Stimulated activated naive B cell treated with anti-CD40 and anti-IgM and Interleukin-4, amounts not matched to agents 10 μg/mL and 1 μg/mL and 100 μg/mL, for 72 hours (primary cell): ENCODE measurements at regions not wholly inside any gene's neighbourhood (a gene's known extent, or its start where the extent isn't known, plus 50 kb on each side); places are given as distances from the start of the nearest gene placed in this dataset.

ENCODE experiments used
- ATAC-seq, 2 donors: fragments of 150-1000 bp; cut with Tn5 transposase; replicated peaks; 2 replicates each; pipeline ENCODE4 v1.10.0; 2021; ENCODE audit warnings: moderate library complexity in 1 of 2
- DNase-seq: peaks from one replicate; pipeline ENCODE4 v3.0.0; 2021
- H3K27ac Mint-ChIP-seq: one replicate; pipeline ENCODE4 v1.8.0; 2022; ENCODE audit warnings: mild to moderate bottlenecking, mixed read lengths
- H3K27me3 Mint-ChIP-seq, 2 donors: one replicate each; pipeline ENCODE4 v1.8.0; 2022; ENCODE audit warnings: mixed read lengths in 2 of 2
- H3K36me3 Mint-ChIP-seq, 2 donors: one replicate each; pipeline ENCODE4 v1.8.0; 2022; ENCODE audit warnings: mixed read lengths in 2 of 2, mild to moderate bottlenecking in 1 of 2
- H3K4me1 Mint-ChIP-seq, 2 donors: one replicate each; pipeline ENCODE4 v1.8.0; 2022; ENCODE audit warnings: mixed read lengths in 2 of 2, mild to moderate bottlenecking in 1 of 2
- H3K4me3 Mint-ChIP-seq, 2 donors: one replicate each; pipeline ENCODE4 v1.8.0; 2022; ENCODE audit warnings: mild to moderate bottlenecking in 2 of 2, mixed read lengths in 2 of 2, moderate library complexity in 1 of 2
- H3K9me3 Mint-ChIP-seq, 2 donors: one replicate each; pipeline ENCODE4 v1.8.0; 2022; ENCODE audit warnings: mixed read lengths in 2 of 2, mild to moderate bottlenecking in 1 of 2

DNA sequence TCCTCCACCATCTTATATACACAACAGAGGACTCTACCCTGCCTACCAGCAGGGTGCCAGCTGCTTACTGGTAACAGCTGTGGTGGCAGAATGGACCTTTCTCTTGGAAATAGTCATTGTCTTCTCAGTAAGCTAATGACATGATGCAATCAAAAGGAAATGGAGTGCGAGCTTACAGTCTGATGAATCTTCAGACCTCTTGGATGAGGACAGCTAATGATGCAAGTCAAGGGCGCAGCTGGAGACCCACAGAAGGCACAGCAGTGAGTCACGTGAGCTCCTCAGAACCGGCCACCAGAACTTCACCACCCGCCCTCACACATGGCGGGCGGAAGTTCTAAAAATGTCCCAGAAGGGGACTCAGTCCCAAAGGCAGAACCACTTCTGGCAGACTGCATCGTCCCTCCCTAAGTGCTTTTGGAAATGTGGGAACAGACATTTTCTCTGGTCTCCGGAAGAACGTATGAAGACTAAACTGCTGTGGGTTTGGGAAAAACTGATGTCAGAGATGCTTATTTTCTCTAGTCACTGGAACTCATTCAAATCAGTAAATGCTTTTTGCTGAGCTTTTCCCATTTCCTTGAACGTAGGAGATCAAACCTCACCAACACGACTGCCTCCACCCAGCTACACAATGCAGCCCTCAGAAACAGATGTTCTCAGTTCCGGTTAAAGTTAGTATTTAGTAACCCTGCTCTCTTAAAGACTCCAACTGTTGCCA, 96.4 kb downstream of the FAS start:
- Mint-ChIP-seq H3K36me3 (no peaks in the 10 kb centered on the region), H3K27ac (no peak overlapping the region), H3K4me1 (no peaks in the 10 kb centered on the region), H3K4me3 (no peak overlapping the region), H3K27me3 (no peaks in the 10 kb centered on the region), H3K9me3 (no peaks in the 10 kb centered on the region)
- DNase-seq (no peak), ATAC-seq (peak in 1 of 2 donors; percentile 25)

GRCh38 chr10:89085153-89085552, 94.6 kb downstream of the FAS start:
- peak in 1 of 2 donors; percentile 22 for ATAC-seq
- Mint-ChIP-seq H3K36me3 (no peaks in the 10 kb centered on the region), H3K4me3 (no peak overlapping the region), H3K4me1 (no peaks in the 10 kb centered on the region), H3K9me3 (no peaks in the 10 kb centered on the region), H3K27me3 (no peaks in the 10 kb centered on the region), H3K27ac (no peak overlapping the region)
- DNase-seq: no peak

DNA sequence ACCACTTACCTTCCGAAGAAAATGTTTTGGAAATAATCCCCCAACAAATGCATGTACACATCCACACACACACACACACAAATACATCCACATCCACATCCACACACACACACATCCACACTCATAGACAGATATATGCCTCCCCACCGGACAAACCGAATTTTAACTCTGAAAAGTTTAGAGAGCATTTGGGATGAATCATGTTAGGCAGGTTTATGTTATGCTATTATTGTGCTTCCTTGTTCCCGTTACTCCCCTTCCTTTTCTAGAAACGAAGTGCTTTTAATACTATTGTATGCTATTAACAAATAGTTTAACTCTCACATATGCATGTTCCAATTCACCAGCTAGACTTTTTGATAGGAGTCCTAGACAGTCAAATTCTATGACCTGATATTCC, 91.5 kb downstream of the FAS start:
- no peak for ATAC-seq
- no peaks in the 10 kb centered on the region for H3K36me3 Mint-ChIP-seq
- no peak for DNase-seq
- no peaks in the 10 kb centered on the region for H3K9me3 Mint-ChIP-seq
- H3K27me3 Mint-ChIP-seq: peaks cover 0 to 4% of the 10 kb centered on the region in 2 donors
- H3K4me1 Mint-ChIP-seq: peaks cover 6 to 7% of the 10 kb centered on the region in 2 donors
- no peak overlapping the region for H3K27ac Mint-ChIP-seq
- H3K4me3 Mint-ChIP-seq: no peak overlapping the region

DNA sequence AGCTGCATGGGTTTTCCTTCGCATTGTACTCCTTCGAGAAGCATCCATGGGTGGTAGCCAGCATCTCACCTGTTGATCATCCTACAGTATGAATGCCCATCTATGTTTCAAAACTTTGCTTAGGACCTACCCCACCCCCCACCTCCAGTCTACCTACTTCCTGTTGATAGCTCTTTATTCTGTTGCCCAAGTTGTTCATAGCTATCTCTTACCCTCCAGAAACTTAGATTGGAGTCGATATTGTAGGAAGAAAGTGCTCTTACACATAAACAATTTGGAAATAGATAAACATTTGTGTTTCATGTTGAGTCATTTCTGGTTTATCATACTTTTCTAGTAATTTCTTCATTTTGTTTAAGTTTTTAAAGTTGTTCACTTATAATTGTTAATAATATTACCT, 90.1 kb downstream of the FAS start:
- Mint-ChIP-seq H3K9me3 (no peaks in the 10 kb centered on the region), H3K4me1 (peaks cover 6 to 7% of the 10 kb centered on the region in 2 donors), H3K36me3 (no peaks in the 10 kb centered on the region), H3K27me3 (peaks cover 0 to 4% of the 10 kb centered on the region in 2 donors), H3K4me3 (no peak overlapping the region), H3K27ac (no peak overlapping the region)
- no peak for ATAC-seq
- no peak for DNase-seq

DNA sequence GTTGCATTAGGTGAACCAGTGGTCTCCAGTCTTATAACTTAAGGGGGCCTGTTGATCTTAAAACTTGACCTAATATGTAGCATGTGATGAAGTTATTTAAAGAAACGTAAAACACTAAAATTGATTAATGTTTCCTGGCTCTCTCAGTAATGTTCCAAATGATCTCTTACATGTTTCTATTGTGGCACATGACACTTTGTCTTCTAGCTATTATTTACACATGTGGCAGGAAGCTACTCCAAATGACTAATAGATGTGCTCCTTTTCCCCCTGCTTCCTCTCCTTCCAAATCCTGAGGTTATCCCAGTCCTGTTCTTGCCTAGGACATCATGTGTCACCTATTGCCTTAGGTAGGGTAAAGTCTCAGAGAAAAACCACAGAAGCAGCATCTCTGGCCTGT, 89.4 kb downstream of the FAS start:
- ATAC-seq (no peak), DNase-seq (no peak)
- H3K4me1 Mint-ChIP-seq: peaks cover 6 to 7% of the 10 kb centered on the region in 2 donors
- no peak overlapping the region for H3K27ac Mint-ChIP-seq
- peaks cover 0 to 4% of the 10 kb centered on the region in 2 donors for H3K27me3 Mint-ChIP-seq
- H3K4me3 Mint-ChIP-seq: no peak overlapping the region
- H3K9me3 Mint-ChIP-seq: no peaks in the 10 kb centered on the region
- no peaks in the 10 kb centered on the region for H3K36me3 Mint-ChIP-seq

DNA sequence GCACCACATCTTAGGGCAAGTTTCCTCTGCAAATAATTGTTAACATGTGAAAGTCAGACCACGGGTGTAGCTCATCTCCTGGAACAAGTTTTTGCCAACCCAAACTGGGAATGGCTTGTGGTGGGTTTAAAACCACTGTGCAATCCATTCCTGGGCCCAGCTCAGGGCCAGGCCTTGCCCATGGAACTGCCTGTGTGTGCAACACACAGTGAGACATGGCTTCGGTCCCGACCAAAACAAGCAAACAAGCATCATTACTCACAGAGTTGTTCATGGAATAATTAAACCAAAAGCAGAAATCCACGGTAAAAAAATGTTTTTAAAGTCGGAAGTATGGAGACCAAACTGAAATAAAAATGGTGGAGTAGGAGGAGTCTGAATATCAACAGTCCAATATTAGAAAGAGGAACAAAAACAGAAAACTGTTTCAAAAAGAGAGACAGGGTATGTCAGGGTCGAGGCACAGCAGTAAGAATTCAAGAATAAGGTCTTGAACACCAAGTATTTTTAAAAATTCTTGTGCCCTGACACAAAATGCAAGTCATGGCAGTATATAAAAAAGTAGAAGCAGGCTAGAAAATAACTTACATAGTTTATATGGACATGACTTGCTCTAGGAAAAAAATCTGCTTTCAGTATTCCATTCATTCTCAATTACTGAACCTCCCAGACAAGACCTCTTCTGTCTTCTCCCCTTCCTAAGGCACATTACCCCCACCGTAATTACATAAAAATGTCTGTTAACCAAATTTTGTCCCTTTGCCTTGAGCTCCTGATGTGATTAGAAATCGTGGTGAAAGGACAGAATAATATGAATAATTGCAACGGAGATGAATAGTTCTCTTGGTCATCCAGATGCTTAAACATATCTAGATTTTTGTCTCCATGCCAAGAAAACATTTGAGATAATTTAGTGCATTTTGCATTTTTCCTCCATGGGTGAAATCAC, 88.4 kb downstream of the FAS start:
- no peak for ATAC-seq
- DNase-seq: no peak
- H3K36me3 Mint-ChIP-seq: no peaks in the 10 kb centered on the region

DNA sequence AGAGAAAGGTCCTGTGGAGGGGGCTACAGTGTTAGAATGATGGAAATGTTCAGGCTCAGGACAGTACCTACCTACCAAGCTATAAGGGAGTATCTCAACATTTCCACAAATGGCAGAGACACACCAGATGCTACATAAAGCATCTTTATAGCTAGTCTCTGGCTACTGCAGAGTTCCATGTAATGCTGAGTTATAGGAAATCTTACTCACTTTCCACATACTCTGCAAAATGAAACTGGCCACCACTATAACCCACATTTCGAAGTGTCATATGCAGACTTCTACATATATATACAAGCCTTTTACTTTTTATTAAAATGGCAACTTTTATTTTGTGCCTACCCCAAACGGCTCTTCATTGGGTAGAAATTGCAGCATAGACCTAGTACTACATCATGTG, 85.5 kb downstream of the FAS start:
- DNase-seq: no peak
- Mint-ChIP-seq H3K4me1 (peaks cover 6 to 7% of the 10 kb centered on the region in 2 donors), H3K9me3 (no peaks in the 10 kb centered on the region), H3K36me3 (no peaks in the 10 kb centered on the region), H3K27me3 (peaks cover 0 to 4% of the 10 kb centered on the region in 2 donors), H3K27ac (no peak overlapping the region), H3K4me3 (no peak overlapping the region)
- no peak for ATAC-seq

More for the DNA sequence above, 88.4 kb downstream of the FAS start:
- Mint-ChIP-seq H3K4me3 (no peak overlapping the region), H3K4me1 (peaks cover 6 to 7% of the 10 kb centered on the region in 2 donors), H3K27me3 (peaks cover 0 to 4% of the 10 kb centered on the region in 2 donors), H3K9me3 (no peaks in the 10 kb centered on the region), H3K27ac (no peak overlapping the region)

- Mint-ChIP-seq H3K4me3 (no peak overlapping the region), H3K27ac (no peak overlapping the region), H3K4me1 (peaks cover 6 to 7% of the 10 kb centered on the region in 2 donors), H3K9me3 (no peaks in the 10 kb centered on the region), H3K27me3 (peaks cover 0 to 4% of the 10 kb centered on the region in 2 donors), H3K36me3 (no peaks in the 10 kb centered on the region)
- DNase-seq (no peak), ATAC-seq (no peak)
Observed at GRCh38 chr10:89075631-89076030, 85.0 kb downstream of the FAS start.

DNA sequence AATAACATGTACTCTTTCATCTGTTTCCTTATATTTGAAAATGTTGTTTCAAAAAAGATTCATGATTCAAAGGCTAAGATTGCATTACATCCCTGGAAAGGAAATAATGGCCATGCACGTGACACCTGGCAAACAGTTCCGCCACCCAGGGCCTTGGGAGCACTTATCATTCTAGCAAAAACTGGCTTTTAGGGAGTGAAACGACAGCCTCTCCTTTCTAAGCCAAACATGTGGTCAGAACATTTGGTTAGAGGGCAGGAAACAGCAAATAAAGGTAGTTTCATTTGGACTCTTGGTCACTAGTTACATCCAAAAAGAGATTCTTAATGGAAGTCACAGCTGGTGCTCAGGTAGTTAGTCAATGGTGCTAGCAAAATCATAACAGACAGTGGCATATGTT, 83.5 kb downstream of the FAS start:
- ATAC-seq: no peak
- Mint-ChIP-seq H3K4me3 (no peak overlapping the region), H3K4me1 (peaks cover 5 to 6% of the 10 kb centered on the region in 2 donors), H3K27ac (no peak overlapping the region), H3K36me3 (no peaks in the 10 kb centered on the region), H3K9me3 (no peaks in the 10 kb centered on the region), H3K27me3 (peaks cover 0 to 4% of the 10 kb centered on the region in 2 donors)
- no peak for DNase-seq

DNA sequence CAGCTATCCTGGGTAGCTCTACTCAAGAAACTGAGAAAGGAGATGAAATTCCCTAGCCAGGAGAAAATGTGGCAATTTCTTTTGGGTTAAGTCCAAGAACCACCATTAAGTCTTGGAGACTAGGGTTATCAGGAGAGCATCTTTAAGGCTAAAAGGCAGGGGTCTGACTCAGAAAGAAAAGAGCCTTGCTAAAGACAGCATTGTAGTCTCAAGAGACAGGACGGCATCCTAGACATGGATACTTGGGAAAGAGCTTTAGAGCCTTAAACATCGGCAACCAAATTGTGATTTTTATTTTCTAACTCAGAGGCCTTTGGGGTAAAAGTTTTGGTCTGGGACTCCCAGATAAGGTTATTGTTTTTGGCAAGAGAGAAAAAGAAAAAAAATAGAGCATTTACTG, 83.1 kb downstream of the FAS start:
- Mint-ChIP-seq H3K27ac (no peak overlapping the region), H3K36me3 (no peaks in the 10 kb centered on the region), H3K4me1 (peaks cover 2% of the 10 kb centered on the region in 2 donors), H3K4me3 (no peak overlapping the region), H3K27me3 (peaks cover 0 to 4% of the 10 kb centered on the region in 2 donors), H3K9me3 (no peaks in the 10 kb centered on the region)
- ATAC-seq (no peak), DNase-seq (no peak)

DNA sequence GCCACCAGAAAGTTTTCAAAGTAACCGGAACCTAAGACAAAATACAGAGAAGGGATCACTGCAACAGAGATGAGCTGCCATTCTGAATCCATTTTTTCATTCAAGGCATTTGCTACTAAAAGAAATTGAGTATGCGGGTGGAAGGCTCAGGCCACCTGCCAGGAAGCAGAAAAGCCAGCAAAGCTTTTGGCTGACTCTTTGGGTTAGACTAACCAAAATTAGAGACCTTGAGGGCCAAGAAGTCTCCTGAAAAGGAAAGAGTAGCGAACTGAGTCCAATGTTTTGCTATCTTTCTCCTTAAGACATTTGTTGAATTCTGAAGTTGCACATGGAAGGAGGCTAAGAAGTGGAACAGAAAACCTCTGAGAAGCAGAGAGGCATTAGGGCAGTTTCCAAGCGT, 79.0 kb downstream of the FAS start:
- ATAC-seq: no peak
- no peaks in the 10 kb centered on the region for H3K4me1 Mint-ChIP-seq
- peaks cover 0 to 6% of the 10 kb centered on the region in 2 donors for H3K27me3 Mint-ChIP-seq
- no peak overlapping the region for H3K27ac Mint-ChIP-seq
- H3K36me3 Mint-ChIP-seq: no peaks in the 10 kb centered on the region
- no peak overlapping the region for H3K4me3 Mint-ChIP-seq
- H3K9me3 Mint-ChIP-seq: no peaks in the 10 kb centered on the region
- DNase-seq: no peak
